Urothelium cell line (cell line): ENCODE measurements at regions not wholly inside any gene's neighbourhood (a gene's known extent, or its start where the extent isn't known, plus 50 kb on each side); places are given as distances from the start of the nearest gene placed in this dataset.
A peak's percentile ranks its signal among the peaks of the same experiment; 100 is the strongest.

Experiments
- DNase-seq: peaks from one replicate; pipeline ENCODE4 v3.0.0; 2011; ENCODE audit warnings: low spot score, mixed read lengths
- FAIRE-seq: peaks from 2 replicates; lab custom pipeline; 2011; peaks lifted over from hg19 to GRCh38; lab: Jason Lieb, UNC

DNA sequence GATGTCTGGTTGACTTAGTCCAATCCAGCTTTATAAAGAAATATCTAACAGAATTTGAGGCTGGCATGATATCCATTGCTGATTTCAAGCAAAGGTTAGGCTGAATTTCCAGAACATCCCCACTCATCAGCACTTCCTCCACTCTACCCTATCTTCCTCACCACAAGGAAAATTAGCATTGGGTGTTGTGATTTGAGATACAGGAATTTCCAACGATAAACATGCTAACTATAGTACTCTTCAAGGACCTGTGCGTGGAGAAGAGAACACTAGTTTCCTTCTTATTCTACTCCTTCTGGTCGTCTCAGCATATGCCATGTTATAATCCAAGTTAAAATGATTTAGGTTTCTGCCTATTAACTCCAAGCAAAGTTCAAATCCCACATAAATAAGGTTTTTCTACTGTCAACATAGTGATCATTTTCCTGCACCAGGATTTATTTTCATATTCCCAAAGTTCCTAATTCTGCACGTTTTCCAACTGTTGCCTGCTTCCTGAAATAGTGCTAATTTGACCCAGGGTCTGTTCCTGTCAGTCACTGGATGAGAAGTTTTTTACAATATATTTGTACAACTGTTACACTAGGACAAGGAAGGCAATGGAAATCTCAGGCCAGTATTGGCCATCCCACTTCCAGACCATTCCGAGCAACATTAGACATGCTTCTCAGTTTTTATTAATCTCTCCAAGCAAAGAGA lies 177.6 kb upstream of the EDNRA start:
- FAIRE-seq (no peak), DNase-seq (no peak)

DNA sequence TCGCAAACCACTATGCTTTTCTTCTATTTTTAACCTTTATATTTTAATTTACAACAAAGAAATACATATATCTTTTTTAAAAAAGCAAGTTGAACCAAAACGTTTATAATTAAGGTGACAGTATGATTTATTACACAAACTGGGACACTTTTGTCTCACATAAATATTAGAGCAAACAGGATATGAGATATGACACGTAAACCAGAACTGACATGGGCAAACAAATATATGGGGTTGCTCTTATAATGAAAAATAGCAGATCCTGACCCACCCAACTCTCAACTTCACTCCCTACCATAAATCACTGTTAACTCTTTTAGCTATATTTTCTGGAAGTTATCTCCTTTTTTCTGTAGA lies 177.0 kb upstream of the EDNRA start:
- FAIRE-seq, result no peak

DNA sequence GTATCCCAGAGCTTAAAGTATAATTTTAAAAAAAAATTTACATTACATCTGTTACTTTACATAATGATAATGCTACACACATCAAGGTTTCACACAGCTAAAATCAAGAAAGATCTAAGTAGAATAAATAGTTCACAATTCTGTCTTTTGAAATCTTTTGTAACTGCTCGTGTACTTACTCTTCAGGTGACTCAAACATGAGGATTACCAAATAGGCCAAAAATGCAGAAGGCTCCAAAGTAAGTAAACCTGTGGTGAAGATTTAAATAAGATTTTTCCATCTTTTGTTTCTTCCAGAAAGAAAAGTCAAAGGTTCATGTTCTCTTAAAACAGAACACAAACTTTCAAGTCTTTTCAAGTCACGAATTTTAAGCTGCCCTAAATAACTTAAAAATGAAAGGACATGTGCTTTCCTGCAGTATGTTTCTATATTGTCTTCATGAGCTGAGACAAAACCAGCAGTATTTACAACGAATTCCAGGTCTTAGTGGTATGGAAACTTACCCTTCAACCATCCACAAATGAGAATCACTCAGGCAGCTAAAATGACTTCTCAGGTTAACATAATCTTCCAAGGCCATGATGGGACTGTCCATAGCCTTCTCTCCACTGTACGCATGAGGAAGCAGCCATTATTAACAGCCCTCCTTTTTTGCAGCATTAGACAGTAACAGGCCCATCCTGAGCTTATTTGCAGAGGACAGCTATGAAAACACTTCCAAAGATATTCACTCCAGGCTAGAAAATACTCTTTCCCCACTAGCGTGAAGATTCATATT lies 172.8 kb upstream of the EDNRA start:
- no peak for DNase-seq
- FAIRE-seq, result no peak

More for the DNA sequence above, 177.0 kb upstream of the EDNRA start:
- DNase-seq, result no peak

GRCh38 chr4:147309434-147309833 lies 171.5 kb upstream of the EDNRA start:
- FAIRE-seq (no peak), DNase-seq (no peak)

DNA sequence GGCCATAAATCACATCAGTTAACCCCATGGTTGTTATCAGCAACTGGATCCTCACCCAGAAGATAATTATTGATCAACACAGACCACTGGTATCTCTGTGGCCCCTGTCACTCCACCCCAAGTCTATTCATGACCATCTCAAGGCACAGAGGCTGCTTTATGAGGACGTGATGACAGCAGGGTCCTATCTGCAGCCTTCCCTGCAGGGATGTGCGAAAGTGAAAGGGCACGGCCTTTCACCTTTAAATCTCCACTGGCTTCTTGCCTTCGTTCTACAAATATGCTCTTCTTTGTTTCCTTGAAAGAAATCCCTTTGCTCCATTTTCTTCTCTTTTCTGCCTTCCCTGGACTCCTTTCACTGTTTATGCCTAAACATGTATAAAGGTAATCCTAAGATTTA lies 170.6 kb upstream of the EDNRA start:
- DNase-seq (no peak), FAIRE-seq (no peak)

DNA sequence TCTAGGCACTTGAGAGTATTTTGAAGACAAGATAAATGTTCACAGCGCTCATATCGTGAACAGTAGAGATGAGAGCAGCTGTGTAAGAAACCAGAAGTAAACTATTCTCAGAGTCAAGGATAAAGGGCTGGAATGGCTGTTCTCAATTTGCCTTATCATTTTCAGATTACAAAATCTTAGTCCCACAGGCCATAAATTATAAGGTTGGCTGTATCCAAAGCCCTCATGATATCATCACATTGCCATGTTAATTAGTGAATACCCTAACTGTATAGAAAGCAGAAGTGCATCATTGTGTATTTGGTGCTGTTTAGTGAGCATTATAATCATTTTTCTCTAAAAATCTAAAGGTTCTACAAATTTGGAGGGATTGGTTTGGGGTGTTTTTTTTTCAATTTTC lies 168.9 kb upstream of the EDNRA start:
- FAIRE-seq (no peak), DNase-seq (no peak)

- no peak for FAIRE-seq
- DNase-seq, result no peak
These were observed 168.4 kb upstream of the EDNRA start for GRCh38 chr4:147312376-147313046.

GRCh38 chr4:147313108-147313507 lies 167.8 kb upstream of the EDNRA start:
- FAIRE-seq (no peak), DNase-seq (no peak)

GRCh38 chr4:147318586-147318985 lies 162.3 kb upstream of the EDNRA start:
- no peak for FAIRE-seq
- no peak for DNase-seq

GRCh38 chr4:147325571-147325981 lies 155.3 kb upstream of the EDNRA start:
- DNase-seq, result no peak
- no peak for FAIRE-seq

GRCh38 chr4:147326591-147326990 lies 154.3 kb upstream of the EDNRA start:
- no peak for FAIRE-seq
- DNase-seq, result no peak

DNA sequence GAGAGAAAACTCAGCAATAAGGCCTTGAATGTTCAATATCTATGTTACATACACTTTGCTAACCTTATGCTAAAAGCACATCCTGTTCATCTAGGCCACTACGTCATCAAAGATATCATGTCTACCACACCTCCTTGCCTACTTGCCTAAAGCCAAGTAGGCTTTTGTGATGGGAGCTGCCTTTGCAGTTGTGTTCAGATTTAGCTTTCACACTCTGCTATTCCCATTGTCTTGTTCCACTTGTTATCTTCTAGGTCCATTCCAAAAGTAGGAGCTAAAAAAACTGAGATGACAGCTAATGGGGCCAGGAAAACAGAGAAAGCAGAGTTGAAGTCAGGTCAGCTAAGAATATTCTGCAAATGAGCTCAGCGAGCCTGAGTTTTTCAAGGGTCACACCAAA lies 153.6 kb upstream of the EDNRA start:
- FAIRE-seq, result no peak
- no peak for DNase-seq

GRCh38 chr4:147328189-147328588 lies 152.7 kb upstream of the EDNRA start:
- DNase-seq (no peak), FAIRE-seq (no peak)

DNA sequence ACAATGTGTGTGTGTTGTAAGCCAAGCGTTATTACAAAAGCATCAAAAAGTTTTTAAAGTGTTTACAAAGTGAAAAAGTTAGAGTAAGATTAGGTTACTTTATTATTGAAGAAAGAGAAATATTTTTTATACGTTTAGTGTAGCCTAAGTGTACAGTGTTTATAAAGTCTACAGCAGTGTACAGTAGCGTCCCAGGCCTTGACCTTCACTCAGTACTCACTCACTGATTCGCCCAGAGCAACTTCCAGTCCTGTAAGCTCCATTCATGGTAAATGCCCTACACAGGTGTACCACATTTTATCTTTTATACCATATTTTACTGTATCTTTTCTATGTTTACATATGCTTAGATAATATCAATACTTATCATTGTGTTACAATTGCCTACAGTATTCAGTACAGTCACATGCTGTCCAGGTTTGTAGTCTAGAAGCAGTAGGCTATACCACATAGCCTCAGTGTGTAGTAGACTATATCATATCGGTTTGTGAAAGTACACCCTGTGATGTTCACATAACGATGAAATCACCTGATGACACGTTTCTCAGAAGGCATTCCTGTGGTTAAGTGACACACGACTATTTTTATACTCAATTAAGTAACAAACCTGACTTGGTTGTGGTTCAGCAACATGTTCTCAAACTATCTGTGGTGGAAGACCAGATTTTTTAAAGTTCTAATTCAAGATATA lies 152.0 kb upstream of the EDNRA start:
- peak; percentile 63 for FAIRE-seq

GRCh38 chr4:147332091-147332490 lies 148.8 kb upstream of the EDNRA start:
- FAIRE-seq, result no peak

More for the DNA sequence above, 152.0 kb upstream of the EDNRA start:
- no peak for DNase-seq

DNA sequence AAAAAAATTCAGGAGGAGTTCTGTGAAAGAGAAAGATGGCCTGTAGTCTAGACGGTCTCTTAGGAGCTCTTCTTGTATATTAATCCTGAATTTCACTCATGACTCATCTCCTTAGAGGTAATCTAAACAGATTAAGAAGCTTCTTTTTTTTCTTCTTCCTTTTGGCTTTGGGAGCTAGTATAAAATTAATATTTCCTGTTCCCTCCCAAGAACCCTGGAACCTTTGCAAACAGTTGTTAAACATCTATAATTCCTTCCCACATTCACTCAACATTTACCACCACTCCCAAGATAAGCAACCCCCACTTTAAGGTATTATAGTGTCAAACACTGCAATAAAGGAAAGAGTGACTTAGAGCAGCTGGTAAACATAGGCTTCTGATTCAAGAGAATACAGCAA lies 146.4 kb upstream of the EDNRA start:
- DNase-seq (no peak), FAIRE-seq (no peak)

More at GRCh38 chr4:147332091-147332490, 148.8 kb upstream of the EDNRA start:
- DNase-seq, result no peak

GRCh38 chr4:147335183-147335582 lies 145.7 kb upstream of the EDNRA start:
- FAIRE-seq, result no peak
- no peak for DNase-seq

DNA sequence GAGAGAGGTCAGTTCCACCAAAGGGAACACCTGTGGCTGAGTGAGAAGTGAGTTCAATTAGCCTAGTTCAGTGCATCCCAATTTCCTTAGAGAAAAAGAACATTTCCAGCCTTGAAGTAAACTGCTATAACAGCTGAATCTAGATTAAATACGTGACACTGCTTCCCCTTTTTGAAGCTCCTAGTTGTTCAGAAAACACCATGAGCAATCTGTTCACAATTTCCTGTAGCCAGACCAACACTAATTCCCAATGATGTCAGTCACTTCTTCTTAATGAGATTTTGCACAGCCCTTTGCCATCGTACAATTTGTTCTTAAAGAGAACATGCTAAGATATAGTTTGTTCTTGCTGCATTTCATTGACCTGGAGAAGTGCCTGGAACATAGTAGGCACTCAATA lies 144.6 kb upstream of the EDNRA start:
- FAIRE-seq (no peak), DNase-seq (no peak)

DNA sequence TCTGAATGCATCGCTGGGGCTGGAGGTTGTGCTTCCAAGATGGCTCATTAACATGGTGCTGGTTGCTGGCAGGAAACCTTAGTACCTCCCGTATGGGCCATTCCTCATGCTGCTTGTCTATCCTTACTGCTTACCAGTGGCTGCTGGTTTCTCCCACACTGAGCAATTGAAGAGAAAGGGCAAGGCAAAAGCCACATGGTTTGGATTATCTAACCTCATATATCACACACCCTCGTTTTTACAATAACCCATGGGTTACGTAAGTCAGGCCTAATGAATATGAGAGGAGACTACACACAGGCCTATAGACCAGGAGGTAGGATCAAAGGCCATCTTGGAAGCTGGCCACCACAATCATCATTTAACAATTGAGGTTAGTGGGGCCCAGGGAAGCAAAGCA lies 141.8 kb upstream of the EDNRA start:
- FAIRE-seq, result no peak
- DNase-seq, result no peak

DNA sequence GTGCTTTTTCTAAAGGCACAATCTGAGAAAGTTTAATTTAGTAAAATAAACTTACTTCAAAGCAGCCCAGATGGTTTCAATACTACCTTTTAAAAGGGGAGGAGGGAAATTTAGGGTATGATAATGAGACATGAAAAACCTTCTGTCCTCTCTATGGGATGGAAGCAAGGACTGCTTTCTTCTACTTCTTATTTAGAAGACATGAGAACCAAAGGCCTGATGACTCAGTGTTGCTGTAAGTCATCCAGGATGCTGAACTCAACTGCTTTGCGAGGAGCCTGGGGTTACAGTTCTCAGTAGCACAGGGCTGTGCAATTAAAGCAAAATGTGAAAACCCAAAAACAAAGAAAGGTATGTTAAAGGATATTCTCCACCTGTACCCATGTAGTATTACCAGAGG lies 140.8 kb upstream of the EDNRA start:
- DNase-seq, result peak; percentile 48

GRCh38 chr4:147340591-147341120 lies 140.2 kb upstream of the EDNRA start:
- FAIRE-seq (no peak), DNase-seq (peak; percentile 48)

More for the DNA sequence above, 140.8 kb upstream of the EDNRA start:
- FAIRE-seq, result no peak
